ENCODE measurements at regions not wholly inside any gene's neighbourhood (a gene's known extent, or its start where the extent isn't known, plus 50 kb on each side); places are given as distances from the start of the nearest gene placed in this dataset.

GRCh38 chr2:107012714-107013306 lies 126.8 kb upstream of the ST6GAL2 start:
- no peak overlapping the region for H3K4me3 ChIP-seq (ENCODE audit: low read depth, low read length)
- no peak for TF ChIP-seq CTCF (IDR thresholded peaks at IDR 0.05; ENCODE audit: insufficient read depth, low read depth, low read length, missing control alignments)
- DNase-seq (ENCODE audit: low read depth): no peak

DNA sequence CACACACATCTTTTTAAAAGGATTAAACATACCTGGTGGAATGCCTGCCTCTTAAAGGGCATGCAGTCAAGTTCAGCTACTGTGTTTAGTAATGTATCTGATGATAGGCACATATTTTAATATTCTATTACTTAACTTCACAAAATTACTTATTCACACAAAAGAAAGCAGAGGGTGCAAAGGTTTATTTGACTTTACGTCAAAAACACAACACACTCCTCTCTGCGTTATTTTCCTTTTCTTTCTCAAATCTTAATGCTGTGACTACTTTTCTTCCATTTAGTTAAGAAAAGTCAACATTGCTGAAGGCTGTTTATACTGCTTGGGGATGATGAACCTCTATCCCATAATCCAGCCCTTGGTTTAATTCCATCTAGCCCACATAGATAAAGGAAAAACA lies 127.9 kb upstream of the ST6GAL2 start:
- no peak for DNase-seq (ENCODE audit: low read depth)
- no peak for TF ChIP-seq CTCF (IDR thresholded peaks at IDR 0.05; ENCODE audit: insufficient read depth, low read depth, low read length, missing control alignments)

GRCh38 chr2:107018366-107018765 lies 132.4 kb upstream of the ST6GAL2 start:
- no peak for DNase-seq (ENCODE audit: low read depth)
- no peak overlapping the region for H3K4me3 ChIP-seq (ENCODE audit: low read depth, low read length)
- TF ChIP-seq CTCF (IDR thresholded peaks at IDR 0.05; ENCODE audit: insufficient read depth, low read depth, low read length, missing control alignments): no peak

More for the DNA sequence above, 127.9 kb upstream of the ST6GAL2 start:
- no peak overlapping the region for H3K4me3 ChIP-seq (ENCODE audit: low read depth, low read length)

- no peak for DNase-seq (ENCODE audit: low read depth)
- no peak for TF ChIP-seq CTCF (IDR thresholded peaks at IDR 0.05; ENCODE audit: insufficient read depth, low read depth, low read length, missing control alignments)
These were observed 134.4 kb upstream of the ST6GAL2 start for GRCh38 chr2:107020392-107020791.

GRCh38 chr2:107024269-107024668 lies 138.3 kb upstream of the ST6GAL2 start:
- TF ChIP-seq CTCF (IDR thresholded peaks at IDR 0.05; ENCODE audit: insufficient read depth, low read depth, low read length, missing control alignments): no peak
- no peak for DNase-seq (ENCODE audit: low read depth)
- no peak overlapping the region for H3K4me3 ChIP-seq (ENCODE audit: low read depth, low read length)

More at GRCh38 chr2:107020392-107020791, 134.4 kb upstream of the ST6GAL2 start:
- H3K4me3 ChIP-seq (ENCODE audit: low read depth, low read length): no peak overlapping the region

- no peak for DNase-seq (ENCODE audit: low read depth)
- H3K4me3 ChIP-seq (ENCODE audit: low read depth, low read length): no peak overlapping the region
- no peak for TF ChIP-seq CTCF (IDR thresholded peaks at IDR 0.05; ENCODE audit: insufficient read depth, low read depth, low read length, missing control alignments)
These were observed 139.4 kb upstream of the ST6GAL2 start for GRCh38 chr2:107025291-107025857.

Measured in GM12865 (cell line).